SK-N-SH treated with all-trans-retinoic acid at 6 μM for 48 hours (cell line): ENCODE measurements at regions not wholly inside any gene's neighbourhood (a gene's known extent, or its start where the extent isn't known, plus 50 kb on each side); places are given as distances from the start of the nearest gene placed in this dataset.

Source experiments
- ATAC-seq: fragments of 200-7000 bp; cut with Tn5 transposase; 3 replicates; pipeline ENCODE4 v1.9.1; 2020; ENCODE audit warnings: mild to moderate bottlenecking, moderate library complexity
- ARNTL ChIP-seq: fragments of 450-650 bp; formaldehyde crosslinking; IDR thresholded peaks from 2 replicates; pipeline ENCODE4 v1.5.0; 2020; ENCODE audit warnings: low read depth, mild to moderate bottlenecking, moderate library complexity, borderline replicate concordance
- BACH2 ChIP-seq: fragments of 250-450 bp; sonication (Bioruptor Pico); IDR thresholded peaks from 2 replicates; pipeline ENCODE4 v1.9.0; 2021; ENCODE audit warnings: mild to moderate bottlenecking, borderline replicate concordance
- CSDC2 ChIP-seq: fragments of 250-450 bp; sonication (Bioruptor Pico); IDR thresholded peaks from 2 replicates; pipeline ENCODE4 v1.5.0; 2020; ENCODE audit warnings: mild to moderate bottlenecking, moderate library complexity
- ESRRG ChIP-seq: fragments of 250-450 bp; sonication (Bioruptor Pico); IDR thresholded peaks from 2 replicates; pipeline ENCODE4 v1.6.1; 2021; ENCODE audit warnings: mild to moderate bottlenecking
- GLIS3 ChIP-seq: fragments of 250-450 bp; sonication (Bioruptor Pico); IDR thresholded peaks from 2 replicates; pipeline ENCODE4 v1.5.0; 2020; ENCODE audit warnings: mild to moderate bottlenecking, moderate library complexity
- ISL1 ChIP-seq: fragments of 250-450 bp; sonication (Bioruptor Pico); IDR thresholded peaks from 2 replicates; pipeline ENCODE4 v2.1.2; 2022; ENCODE audit warnings: mild to moderate bottlenecking, moderate library complexity
- OSR1 ChIP-seq: fragments of 250-450 bp; sonication (Bioruptor Pico); IDR thresholded peaks from 2 replicates; pipeline ENCODE4 v1.8.0; 2022; ENCODE audit warnings: moderate library complexity, mild to moderate bottlenecking, inconsistent platforms
- PPARA ChIP-seq: fragments of 250-450 bp; sonication (Bioruptor Pico); IDR thresholded peaks from 2 replicates; pipeline ENCODE4 v1.5.0; 2020; ENCODE audit warnings: mild to moderate bottlenecking, borderline replicate concordance
- RARB ChIP-seq: fragments of 250-450 bp; sonication (Bioruptor Pico); IDR thresholded peaks from 2 replicates; pipeline ENCODE4 v1.8.0; 2021; ENCODE audit warnings: mild to moderate bottlenecking, moderate library complexity
- SNAI2 ChIP-seq: fragments of 250-450 bp; sonication (Bioruptor Pico); IDR thresholded peaks from 2 replicates; pipeline ENCODE4 v1.5.0; 2020; ENCODE audit warnings: mild to moderate bottlenecking, moderate library complexity
- TCF4 ChIP-seq: fragments of 250-450 bp; sonication (Bioruptor Pico); IDR thresholded peaks from 2 replicates; pipeline ENCODE4 v1.8.0; 2021; ENCODE audit warnings: mild to moderate bottlenecking, moderate library complexity, borderline replicate concordance
- TOX ChIP-seq: fragments of 250-450 bp; sonication (Bioruptor Pico); IDR thresholded peaks from 2 replicates; pipeline ENCODE4 v1.8.0; 2021; ENCODE audit warnings: mild to moderate bottlenecking, moderate library complexity, borderline replicate concordance
- ZC3H10 ChIP-seq: fragments of 250-450 bp; sonication (Bioruptor Pico); IDR thresholded peaks from 2 replicates; pipeline ENCODE4 v1.5.1; 2021; ENCODE audit warnings: mild to moderate bottlenecking, moderate library complexity
- ZFP3 ChIP-seq: fragments of 250-450 bp; sonication (Bioruptor Pico); IDR thresholded peaks from 2 replicates; pipeline ENCODE4 v1.5.0; 2020; ENCODE audit warnings: mild to moderate bottlenecking, moderate library complexity
- ZFP30 ChIP-seq: fragments of 450-650 bp; formaldehyde crosslinking; IDR thresholded peaks from 2 replicates; pipeline ENCODE4 v1.5.0; 2022; ENCODE audit warnings: mild to moderate bottlenecking, moderate library complexity
- ZNF565 ChIP-seq: fragments of 450-650 bp; formaldehyde crosslinking; conservative IDR thresholded peaks from 2 replicates; pipeline ENCODE4 v1.5.0; 2020; ENCODE audit warnings: low read depth, mild to moderate bottlenecking, moderate library complexity
- ZNF70 ChIP-seq: fragments of 450-650 bp; formaldehyde crosslinking; IDR thresholded peaks from 2 replicates; pipeline ENCODE4 v1.5.0; 2020; ENCODE audit warnings: mild to moderate bottlenecking, moderate library complexity
- TF ChIP-seq, protein P1 (sequence below): fragments of 250-450 bp; sonication (Bioruptor Pico); IDR thresholded peaks from 2 replicates; pipeline ENCODE4 v1.5.1; 2021; ENCODE audit warnings: mild to moderate bottlenecking, moderate library complexity
- TF ChIP-seq, protein P2 (sequence below): fragments of 250-450 bp; sonication (Bioruptor Pico); IDR thresholded peaks from 2 replicates; pipeline ENCODE4 v1.5.0; 2020; ENCODE audit warnings: mild to moderate bottlenecking, moderate library complexity
- TF ChIP-seq, protein P3 (sequence below): fragments of 250-450 bp; sonication (Bioruptor Pico); IDR thresholded peaks from 2 replicates; pipeline ENCODE4 v1.5.1; 2020; ENCODE audit warnings: low read depth, mild to moderate bottlenecking, moderate library complexity
- TF ChIP-seq, protein P4 (sequence below): fragments of 250-450 bp; sonication (Bioruptor Pico); IDR thresholded peaks from 2 replicates; pipeline ENCODE4 v1.8.0; 2020; ENCODE audit warnings: mild to moderate bottlenecking, moderate library complexity, borderline replicate concordance

DNA sequence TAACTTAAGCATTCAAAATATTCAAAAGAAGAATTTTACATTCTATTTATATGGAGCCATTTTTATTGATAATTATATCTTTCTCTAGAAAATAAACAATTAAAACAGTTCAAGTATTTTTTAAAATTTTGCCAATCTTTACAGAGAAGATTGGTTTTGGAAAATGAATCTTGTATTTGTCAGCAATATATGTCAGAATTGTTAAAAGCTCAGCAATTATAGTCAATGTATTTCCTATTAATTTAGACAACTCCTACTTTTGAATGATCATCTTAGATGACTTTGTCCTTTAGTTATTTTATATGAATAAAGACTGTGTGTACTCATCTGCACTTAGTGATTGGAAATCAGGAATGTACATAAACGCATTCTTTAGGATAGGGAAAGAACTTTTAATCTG lies 223.9 kb upstream of the MAD2L1 start (continued):
- TF ChIP-seq, protein P1, sequence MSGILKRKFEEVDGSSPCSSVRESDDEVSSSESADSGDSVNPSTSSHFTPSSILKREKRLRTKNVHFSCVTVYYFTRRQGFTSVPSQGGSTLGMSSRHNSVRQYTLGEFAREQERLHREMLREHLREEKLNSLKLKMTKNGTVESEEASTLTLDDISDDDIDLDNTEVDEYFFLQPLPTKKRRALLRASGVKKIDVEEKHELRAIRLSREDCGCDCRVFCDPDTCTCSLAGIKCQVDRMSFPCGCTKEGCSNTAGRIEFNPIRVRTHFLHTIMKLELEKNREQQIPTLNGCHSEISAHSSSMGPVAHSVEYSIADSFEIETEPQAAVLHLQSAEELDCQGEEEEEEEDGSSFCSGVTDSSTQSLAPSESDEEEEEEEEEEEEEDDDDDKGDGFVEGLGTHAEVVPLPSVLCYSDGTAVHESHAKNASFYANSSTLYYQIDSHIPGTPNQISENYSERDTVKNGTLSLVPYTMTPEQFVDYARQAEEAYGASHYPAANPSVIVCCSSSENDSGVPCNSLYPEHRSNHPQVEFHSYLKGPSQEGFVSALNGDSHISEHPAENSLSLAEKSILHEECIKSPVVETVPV (CRISPR knock-in tag): no peak
- TF ChIP-seq BACH2 (CRISPR knock-in tag) (no peak), ZFP30 (CRISPR knock-in tag) (no peak)

DNA sequence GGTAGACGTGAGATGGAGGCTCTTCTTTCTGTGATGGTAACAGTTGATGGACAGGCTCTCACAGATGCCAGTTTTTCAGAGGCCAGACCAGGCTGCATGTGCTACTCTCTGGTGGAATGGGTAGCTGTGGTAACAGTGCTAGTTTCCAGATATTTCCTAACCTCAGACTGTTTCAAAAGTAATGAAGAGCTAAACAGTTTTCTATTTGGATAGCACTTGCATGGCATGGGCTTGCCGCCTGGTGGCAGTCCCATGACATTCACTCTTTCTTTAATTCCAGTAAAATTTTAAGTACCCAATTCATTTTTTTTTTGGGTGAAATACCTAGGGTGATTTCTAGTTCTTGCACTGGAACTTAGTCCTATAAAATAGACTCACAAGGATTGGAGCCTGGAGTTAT lies 220.2 kb upstream of the MAD2L1 start:
- no peak for TF ChIP-seq TOX (CRISPR knock-in tag)
- no peak for TF ChIP-seq ZC3H10
- TF ChIP-seq, protein P2, sequence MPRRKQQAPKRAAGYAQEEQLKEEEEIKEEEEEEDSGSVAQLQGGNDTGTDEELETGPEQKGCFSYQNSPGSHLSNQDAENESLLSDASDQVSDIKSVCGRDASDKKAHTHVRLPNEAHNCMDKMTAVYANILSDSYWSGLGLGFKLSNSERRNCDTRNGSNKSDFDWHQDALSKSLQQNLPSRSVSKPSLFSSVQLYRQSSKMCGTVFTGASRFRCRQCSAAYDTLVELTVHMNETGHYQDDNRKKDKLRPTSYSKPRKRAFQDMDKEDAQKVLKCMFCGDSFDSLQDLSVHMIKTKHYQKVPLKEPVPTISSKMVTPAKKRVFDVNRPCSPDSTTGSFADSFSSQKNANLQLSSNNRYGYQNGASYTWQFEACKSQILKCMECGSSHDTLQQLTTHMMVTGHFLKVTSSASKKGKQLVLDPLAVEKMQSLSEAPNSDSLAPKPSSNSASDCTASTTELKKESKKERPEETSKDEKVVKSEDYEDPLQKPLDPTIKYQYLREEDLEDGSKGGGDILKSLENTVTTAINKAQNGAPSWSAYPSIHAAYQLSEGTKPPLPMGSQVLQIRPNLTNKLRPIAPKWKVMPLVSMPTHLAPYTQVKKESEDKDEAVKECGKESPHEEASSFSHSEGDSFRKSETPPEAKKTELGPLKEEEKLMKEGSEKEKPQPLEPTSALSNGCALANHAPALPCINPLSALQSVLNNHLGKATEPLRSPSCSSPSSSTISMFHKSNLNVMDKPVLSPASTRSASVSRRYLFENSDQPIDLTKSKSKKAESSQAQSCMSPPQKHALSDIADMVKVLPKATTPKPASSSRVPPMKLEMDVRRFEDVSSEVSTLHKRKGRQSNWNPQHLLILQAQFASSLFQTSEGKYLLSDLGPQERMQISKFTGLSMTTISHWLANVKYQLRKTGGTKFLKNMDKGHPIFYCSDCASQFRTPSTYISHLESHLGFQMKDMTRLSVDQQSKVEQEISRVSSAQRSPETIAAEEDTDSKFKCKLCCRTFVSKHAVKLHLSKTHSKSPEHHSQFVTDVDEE (CRISPR knock-in tag): no peak
- no peak for TF ChIP-seq ZFP30 (CRISPR knock-in tag)
- TF ChIP-seq, protein P1 (CRISPR knock-in tag): no peak
- TF ChIP-seq, protein P3, sequence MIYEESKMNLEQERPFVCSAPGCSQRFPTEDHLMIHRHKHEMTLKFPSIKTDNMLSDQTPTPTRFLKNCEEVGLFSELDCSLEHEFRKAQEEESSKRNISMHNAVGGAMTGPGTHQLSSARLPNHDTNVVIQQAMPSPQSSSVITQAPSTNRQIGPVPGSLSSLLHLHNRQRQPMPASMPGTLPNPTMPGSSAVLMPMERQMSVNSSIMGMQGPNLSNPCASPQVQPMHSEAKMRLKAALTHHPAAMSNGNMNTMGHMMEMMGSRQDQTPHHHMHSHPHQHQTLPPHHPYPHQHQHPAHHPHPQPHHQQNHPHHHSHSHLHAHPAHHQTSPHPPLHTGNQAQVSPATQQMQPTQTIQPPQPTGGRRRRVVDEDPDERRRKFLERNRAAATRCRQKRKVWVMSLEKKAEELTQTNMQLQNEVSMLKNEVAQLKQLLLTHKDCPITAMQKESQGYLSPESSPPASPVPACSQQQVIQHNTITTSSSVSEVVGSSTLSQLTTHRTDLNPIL (CRISPR knock-in tag): no peak
- no peak for TF ChIP-seq OSR1
- TF ChIP-seq SNAI2: no peak
- TF ChIP-seq, protein P4, sequence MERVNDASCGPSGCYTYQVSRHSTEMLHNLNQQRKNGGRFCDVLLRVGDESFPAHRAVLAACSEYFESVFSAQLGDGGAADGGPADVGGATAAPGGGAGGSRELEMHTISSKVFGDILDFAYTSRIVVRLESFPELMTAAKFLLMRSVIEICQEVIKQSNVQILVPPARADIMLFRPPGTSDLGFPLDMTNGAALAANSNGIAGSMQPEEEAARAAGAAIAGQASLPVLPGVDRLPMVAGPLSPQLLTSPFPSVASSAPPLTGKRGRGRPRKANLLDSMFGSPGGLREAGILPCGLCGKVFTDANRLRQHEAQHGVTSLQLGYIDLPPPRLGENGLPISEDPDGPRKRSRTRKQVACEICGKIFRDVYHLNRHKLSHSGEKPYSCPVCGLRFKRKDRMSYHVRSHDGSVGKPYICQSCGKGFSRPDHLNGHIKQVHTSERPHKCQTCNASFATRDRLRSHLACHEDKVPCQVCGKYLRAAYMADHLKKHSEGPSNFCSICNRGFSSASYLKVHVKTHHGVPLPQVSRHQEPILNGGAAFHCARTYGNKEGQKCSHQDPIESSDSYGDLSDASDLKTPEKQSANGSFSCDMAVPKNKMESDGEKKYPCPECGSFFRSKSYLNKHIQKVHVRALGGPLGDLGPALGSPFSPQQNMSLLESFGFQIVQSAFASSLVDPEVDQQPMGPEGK: no peak
- TF ChIP-seq ZFP3 (CRISPR knock-in tag): no peak
- no peak for TF ChIP-seq ISL1
- TF ChIP-seq ARNTL: no peak
- TF ChIP-seq CSDC2: no peak
- TF ChIP-seq RARB (CRISPR knock-in tag): no peak
- no peak for TF ChIP-seq BACH2 (CRISPR knock-in tag)
- no peak for TF ChIP-seq ESRRG (CRISPR knock-in tag)
- no peak for TF ChIP-seq TCF4 (CRISPR knock-in tag)
- TF ChIP-seq GLIS3: no peak
- TF ChIP-seq PPARA (CRISPR knock-in tag): no peak
- no peak for TF ChIP-seq ZNF565 (CRISPR knock-in tag)
- ATAC-seq: no peak

DNA sequence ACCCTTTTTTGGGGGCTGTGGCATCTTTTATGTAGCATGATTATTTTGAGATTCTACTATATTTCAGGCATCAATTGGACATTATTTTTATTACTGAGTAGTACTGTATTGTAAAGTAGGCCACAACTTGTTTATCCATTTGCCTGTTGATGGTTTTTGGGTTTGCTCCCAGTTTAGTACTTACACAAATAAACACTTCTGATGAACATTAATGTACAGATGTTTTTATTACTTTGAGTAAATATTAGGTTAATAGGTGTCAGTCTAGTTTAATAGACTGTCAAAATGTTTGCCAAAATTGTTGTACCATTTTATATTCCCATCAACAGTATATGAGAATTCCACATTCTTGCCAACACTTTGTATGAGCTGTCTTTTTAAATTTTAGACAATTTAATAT lies 214.9 kb upstream of the MAD2L1 start:
- TF ChIP-seq ZNF565 (CRISPR knock-in tag) (no peak), ARNTL (no peak), ZFP30 (CRISPR knock-in tag) (no peak), ZNF70 (CRISPR knock-in tag) (no peak), PPARA (CRISPR knock-in tag) (no peak), ESRRG (CRISPR knock-in tag) (no peak), BACH2 (CRISPR knock-in tag) (no peak), GLIS3 (no peak), TCF4 (CRISPR knock-in tag) (no peak), TOX (CRISPR knock-in tag) (no peak), SNAI2 (no peak), CSDC2 (no peak)
- TF ChIP-seq, protein P2 (CRISPR knock-in tag): no peak
- TF ChIP-seq, protein P1 (CRISPR knock-in tag): no peak
- ATAC-seq: no peak
